ENCODE measurements at regions not wholly inside any gene's neighbourhood (a gene's known extent, or its start where the extent isn't known, plus 50 kb on each side); places are given as distances from the start of the nearest gene placed in this dataset.

DNA sequence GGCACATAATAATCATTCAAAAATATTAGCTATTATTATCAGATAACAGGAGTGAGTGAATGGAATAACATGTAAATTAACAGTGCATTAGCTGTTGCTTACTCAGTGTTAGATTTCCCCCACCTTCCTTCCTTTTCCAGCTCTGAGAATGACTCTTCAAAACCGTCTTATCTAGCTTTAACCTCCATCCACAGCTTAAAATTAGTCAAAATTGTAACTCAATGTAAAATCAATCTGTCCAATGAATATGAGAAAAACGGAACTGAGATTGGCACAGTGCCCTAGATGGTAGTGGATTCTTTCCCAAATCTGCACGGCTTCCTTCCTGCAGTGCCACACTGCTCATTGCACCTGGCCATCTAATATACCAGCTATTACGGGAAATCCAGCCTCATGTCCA, 156.8 kb upstream of the BDNF start:
- DNase-seq: no peak

DNA sequence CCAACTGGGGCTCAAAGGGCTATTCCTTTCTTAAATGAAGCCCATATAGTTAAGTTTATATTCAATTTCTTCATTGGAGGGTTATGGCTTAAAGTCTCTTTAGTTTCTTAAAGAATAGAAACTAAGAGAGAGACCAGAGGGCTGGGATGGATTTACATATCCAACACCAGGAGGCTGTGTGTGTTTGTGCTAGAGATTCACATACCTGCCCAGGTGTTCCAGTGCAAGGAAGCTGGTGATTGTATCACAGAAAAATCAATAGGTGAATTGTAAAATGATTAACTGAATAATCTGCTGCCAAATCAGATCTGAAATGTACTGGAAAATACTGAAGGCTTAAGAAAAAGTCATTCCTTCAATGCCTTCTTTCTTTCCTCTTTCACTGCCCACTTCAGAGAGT, 148.2 kb upstream of the BDNF start:
- no peak for DNase-seq

DNA sequence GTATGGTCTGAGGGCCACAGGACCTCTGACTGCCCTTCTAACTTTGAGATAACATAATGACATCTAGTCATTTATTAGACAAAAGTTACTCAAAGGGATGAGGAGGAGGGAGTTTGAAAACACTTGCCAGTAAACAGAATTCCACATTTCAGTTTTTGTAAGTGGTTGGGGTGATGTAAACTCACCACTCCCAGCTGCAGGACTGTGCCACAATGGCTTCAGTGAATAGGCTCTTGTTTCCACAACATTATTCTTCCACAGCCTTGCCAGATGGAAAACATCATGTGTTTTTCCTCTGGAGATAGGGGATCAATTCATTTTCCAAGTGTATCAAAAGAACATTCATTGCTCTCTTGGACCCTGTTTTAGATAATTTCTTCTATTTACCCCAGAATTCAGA, 147.2 kb upstream of the BDNF start:
- DNase-seq: no peak

DNA sequence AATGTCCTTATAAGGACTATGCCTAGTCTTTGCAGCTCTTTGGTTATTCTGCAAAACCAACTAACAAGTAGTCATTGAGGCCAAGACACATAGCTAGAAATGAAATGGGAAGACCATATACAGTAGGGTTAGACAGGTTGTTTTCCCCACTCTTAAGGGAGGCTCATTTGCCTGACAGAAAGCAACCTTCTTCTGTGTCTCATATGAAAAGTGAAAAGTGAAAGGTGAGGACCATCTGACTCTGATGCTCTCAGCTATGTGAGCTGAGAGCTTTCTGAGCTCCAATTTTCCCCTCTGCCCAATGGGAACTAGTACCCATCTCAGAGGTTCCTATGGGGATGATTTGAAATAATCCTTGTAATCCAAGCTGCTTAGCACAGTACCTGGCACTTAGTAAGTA, 142.0 kb upstream of the BDNF start:
- DNase-seq: no peak

DNA sequence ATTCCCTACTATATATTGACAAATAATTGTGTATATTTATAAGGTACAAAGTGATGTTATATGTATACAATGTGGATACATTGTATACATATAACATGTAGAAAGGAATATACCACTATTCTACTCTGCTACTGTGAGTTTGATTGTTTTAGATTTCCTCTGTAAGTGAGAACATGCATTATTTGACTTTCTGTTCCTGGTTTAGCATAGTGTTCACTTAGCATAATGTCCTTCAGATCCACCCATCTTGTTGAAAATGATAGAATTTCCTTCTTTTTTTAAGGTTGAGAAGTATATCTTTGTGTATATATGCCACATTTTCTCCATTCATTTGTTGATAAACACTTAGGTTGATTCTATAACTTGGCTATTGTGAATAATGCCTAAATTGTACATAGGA, 140.8 kb upstream of the BDNF start:
- DNase-seq: no peak

DNA sequence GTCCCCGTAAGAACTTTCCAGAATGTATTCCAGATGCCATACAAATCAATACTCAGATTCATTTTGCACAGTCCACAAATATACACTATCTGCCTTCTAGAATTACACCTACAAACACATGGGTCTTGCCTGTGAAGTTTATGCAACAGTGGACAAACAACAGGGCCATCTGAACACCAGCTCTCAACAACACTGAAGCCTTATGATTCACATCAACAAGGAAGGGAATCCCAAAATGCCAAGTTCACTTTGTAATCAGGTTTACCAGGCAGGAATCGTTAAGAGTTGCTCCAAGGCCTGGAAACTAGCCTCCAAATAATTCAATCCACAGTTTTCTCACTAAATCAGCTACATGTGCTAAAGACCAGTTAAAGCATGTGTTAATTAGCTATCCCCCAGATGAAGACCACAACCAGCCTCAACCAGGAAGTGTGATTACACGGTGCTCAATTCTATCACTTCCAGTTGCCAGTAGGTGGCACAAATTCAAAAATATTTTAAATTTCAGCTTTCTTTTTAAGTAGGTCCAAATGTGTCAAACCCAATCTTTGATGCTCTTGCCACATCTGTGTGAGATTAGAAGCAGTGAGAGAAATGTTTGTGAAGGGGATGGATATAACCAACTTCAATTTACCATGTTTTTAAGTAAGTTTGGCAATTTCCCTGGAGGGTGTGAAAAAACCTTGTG, 139.1 kb upstream of the BDNF start:
- DNase-seq: no peak

DNA sequence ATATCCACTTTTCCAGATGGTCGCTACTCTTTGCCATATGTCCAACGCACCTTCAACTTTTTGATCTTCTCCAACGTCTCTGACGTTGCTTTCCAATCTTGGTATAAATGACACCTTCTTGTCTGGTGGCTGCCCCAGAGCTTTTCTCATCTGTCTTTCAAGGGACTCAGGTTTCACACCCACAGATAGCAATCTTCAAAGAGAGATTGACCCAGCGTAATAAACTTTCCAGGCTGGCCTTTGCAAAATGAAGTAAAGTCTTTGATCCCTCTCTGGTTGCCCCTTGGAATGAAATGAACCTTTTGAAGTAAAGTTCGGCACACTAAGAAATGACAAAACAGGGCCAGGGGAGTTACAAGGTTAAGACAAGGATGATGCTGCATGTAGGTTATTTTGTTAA, 138.4 kb upstream of the BDNF start:
- no peak for DNase-seq

DNA sequence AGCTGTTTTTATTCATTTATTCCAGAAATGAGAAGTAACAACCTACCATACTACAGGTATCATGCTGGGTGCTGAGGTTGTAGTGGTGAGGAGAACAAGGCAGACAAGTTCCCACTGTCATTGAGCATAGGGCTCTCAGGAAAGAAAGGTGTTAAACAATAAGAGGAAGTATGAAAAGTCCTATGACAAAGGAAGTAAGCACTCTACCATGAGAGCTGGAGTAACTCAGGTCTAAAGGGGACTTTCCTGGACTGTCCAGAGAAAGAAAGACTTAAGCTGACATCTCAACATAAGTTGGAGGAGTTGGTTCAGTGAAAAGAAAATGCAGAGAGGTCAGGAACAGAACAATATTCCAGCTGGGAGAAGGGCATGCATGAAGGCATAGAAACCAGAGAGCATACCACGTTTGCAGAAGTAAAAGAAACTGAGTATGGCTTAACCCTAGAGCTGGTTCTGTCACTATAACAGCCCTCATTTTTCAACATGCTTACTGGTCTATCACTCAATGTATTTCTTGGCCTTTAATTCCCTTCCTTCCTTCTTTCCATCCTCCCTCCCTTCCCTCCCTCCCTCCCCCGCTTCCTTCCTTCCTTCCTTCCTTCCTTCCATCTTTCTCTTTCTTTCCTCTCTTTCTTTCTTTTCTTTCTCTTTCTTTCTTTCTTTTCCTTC, 137.8 kb upstream of the BDNF start:
- DNase-seq: no peak

DNA sequence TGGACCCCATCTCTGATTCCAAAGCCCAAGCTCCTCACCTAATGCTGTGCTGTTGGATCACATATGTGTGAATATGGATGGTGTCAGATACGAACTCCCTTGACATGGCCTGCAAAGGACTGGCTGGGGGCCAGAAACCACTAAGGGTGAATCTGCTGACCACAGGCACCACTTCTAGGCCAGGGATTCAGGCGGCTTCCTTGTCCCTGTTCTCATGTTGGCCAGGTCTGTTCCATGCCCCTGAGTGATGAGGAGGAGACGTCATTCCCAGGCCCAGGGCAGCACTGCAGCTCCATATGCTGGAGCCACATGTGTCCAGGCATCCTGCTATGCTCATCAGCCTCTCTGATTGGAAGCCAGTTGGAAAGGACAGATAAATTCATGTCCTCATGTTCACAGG, 130.0 kb upstream of the BDNF start:
- DNase-seq: no peak

DNA sequence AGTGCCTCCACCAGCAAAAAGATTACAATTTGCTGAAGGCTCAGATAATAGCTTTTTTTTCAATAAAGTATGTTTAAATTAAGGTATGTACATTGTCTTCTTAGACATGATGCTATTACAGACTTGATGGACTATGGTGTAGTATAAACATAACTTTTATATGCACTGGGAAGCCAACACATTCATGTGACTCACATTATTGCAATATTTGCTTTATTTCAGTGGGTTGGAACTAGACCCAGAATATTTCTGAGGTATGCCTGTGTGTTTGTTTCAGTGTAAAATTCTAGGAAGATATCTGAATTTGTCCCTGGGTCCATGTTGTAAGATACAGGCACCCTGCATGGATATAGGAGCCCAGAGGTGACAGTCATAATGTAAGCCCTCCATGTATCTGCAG, 120.0 kb upstream of the BDNF start:
- no peak for DNase-seq

DNA sequence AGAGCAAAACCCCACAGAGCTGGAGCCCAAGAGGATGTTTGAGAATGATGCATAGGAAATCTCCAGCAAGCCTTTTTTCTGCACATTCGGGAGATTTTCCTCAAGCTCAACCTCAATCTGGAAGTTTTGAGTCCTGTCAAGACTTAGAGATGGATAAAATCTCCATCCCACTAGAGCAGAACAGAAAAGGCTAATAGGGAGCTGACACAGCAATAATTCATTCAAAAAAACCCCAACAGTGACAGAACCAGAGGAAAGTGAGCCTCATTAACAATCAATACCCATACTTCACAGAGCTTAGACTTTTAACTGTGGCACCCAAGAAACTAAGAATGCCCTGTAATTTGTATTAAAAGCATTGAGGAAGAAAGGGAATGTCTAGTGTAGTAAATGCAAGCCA, 115.9 kb upstream of the BDNF start:
- no peak for DNase-seq

DNA sequence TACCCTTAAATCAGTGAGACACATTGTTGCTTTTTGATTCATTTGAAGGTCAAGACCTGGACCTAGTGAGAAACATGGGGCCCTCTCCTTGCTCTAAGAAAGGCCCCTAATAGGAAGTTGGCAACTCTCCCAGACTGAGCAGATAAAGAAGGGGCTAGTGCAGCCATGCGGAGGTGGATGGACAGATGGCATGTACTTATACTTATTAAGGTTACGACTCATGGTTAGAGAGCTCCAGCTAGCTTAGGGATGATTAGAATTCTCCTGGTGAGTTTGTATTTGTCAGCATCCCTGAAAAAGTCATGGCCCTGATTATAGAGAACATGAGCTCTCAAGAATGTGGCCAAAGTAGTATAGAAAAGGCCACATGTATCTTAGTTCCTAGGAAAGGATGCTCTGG, 112.1 kb upstream of the BDNF start:
- no peak for DNase-seq

DNA sequence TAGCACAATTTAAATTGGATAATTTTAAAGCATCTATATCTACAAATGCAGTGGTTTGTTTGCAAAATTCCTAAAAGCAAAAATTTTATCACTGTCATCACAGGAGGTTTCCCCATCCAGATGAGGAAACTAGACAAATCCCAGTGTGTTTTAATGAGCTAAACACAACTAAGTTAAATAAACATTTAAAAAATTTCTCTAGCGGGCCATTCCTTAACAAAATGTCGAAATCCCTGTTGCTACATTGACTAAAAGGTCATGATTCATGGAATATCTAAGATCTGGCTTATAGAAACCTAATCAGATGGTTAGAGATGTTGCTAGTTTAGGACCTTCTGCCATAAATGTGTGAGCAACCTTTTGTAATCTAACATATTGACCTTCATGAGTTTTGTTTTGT, 107.3 kb upstream of the BDNF start:
- no peak for DNase-seq

DNA sequence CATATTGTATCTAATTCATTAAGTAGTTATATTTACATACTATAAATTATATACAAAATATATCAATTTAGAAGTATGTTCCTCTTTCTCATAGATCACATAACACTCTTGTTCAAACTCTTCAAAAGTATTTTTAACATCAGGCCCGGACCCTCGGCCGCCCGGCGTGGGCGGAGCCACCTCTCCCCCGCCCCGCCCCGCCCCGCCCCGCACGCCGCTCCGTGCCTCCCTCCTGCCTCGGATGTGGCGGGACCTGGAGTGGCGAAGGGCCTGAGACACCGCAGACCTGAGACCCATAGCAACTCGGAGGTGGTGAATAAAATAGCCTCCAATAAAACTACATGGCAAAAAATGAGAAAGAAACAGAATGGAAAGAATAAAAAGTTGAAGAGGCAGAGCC, 105.9 kb upstream of the BDNF start:
- no peak for DNase-seq

DNA sequence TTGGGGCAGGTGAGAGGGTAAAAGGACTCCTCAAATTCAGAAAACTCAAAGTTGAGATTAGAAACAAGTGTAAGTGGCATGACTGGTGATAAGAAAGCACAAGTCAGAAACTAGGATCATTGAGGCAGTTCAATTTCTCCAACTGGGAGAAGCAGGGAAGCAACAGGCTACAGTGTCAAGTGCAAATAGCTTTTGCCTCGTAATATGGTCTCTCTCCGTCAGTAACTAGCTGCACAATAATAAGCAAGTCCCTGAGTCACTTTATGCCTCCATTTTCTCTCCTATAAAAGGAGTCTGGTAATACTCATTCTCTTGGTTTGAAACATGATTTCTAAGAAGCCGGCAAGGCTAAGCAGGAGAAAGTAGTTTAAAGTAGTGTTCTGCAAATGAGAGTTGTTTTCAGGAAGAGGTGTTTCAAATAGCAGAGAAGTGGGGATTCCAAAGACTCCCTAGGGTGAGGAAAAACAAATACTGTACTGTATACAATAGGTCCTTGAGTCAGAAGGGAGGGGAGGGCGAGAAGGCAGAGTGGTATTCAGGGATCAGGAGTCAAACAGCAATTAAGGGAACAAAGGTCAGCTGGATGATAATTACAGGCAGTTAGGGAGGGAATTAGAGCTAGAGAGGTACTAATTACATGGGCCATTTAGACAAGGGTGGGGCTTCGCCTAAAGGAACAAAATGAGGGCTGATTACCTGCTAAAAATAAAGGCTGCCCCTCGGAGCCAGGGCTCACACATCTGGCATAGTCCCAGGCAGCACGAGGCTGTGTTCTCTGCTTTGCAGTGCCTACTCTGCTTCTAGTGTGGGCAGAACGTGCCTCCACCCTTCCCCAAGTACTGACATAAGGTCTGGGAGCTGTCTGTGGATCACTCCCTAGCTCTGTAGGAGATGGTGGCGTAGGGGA, 96.0 kb upstream of the BDNF start:
- DNase-seq: peak; percentile 34

DNA sequence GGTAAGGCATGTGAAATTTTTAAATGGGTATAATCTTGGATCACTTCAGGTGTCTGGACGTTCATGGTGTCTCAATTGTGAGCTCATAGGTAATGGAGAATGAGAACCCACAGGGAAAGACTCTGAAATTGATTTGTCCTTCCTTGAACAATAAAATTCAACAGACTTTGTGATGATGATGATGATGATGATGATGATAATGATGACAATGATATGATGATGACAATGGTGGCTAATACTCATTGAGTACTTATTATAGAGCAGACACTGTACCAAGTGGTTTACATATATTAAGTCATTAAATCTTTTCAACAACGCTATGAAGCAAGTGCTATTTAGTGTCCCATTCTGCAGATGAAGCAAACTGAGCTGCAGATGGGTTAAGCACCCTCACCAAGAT, 86.6 kb upstream of the BDNF start:
- DNase-seq: no peak

DNA sequence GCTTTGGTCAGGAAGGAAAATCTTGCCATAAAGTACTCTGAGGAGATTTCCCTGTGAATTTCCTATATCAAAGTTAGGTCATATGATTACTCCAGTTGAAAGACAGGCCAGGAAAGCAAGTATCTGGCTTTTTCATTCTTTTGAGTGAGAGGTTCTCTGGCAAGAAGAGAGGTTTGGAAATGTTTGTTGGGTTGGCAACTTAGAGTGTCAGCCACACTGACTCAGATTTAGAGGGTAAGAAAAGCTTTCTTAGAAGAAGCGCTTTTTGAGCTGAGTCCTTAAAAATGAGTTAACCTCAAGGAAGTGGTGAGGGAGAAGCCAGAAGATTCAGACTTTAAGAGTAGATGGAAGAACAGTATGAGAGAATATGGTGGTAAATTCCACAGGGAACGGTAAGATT, 86.1 kb upstream of the BDNF start:
- no peak for DNase-seq

DNA sequence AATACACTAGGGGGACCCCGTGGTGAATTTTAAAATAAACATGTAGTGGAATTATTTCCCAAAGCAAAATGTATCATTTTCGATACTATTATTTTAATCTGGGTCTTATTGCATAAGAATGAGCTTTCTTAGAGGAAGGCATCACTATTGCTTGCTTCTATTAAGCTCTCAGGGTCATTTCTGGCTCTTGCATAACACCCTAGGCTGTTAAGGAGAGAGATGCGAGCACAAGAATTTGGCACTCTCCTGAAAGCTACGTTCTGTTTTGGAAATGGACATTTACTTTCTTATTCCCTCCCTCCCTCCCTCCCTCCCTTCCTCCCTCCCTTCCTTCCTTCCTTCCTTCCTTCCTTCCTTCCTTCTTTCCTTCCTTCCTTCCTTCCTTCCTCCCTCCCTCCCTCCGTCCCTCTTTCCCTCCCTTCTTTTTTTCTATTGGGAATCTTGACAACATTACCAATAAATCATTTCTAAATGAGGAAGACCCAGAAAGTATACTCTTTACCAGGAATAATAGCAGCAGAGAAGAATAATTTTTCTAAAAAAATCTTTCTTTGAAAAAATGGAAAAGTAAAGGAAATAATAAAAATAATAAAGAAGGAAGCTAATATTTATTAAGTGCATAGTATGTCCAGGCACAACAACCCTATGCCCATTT, 83.6 kb upstream of the BDNF start:
- DNase-seq: no peak

DNA sequence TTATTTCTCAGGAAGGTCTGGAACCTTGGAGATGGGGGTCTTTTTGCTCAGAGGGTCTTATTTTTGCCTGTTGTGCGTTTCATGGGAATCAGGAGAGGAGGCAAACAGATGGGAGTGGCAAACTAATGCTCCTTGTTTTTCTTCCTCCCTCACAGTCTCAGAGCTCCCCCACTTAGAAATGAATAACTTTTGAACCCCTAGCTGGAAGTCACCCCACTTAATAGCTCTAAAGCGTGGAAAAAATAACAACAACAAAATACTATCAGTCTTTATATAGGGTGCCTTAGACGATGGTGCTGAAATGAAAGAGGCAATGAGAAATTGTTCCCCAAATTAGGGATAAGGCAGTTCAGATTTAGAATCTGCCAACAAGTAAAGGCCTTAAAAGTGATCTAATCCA, 76.8 kb upstream of the BDNF start:
- DNase-seq: no peak

DNA sequence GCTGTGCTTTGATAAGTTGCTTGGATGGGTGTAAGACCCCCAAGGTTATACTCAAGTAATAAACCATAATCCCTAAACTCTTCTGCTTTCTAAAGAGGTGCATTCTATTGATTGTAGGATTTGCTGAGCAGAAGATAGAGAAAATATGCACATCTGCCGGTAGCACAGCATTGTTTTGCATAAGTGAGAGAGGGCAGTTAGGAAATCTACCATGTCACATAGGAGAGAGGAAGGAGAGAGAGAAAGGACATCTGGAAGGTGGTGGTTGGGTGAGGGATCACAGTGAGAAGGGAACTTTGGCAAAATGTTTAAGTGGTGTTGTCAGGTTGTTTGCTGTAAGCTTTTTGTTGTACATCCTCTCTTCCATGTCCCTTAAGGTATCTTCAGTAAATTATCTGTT, 73.6 kb upstream of the BDNF start:
- DNase-seq: no peak

DNA sequence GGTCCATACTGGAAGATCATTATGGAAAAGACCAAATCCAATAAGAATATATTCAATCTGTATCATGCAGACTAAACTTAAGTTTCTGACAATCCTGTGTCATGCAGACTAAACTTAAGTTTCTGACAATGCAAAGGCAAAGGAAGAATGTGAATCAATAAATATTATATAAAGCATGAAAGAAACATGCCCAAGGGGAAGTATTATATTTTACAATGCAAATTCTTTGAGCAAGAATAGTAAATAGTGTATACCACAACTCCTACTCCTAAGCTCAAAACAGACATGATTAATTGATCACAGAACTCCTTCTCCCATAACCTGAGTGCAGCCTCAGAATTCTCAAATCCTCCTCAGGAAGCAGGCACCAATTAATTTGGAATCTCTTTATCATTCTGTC, 71.3 kb upstream of the BDNF start:
- no peak for DNase-seq

DNA sequence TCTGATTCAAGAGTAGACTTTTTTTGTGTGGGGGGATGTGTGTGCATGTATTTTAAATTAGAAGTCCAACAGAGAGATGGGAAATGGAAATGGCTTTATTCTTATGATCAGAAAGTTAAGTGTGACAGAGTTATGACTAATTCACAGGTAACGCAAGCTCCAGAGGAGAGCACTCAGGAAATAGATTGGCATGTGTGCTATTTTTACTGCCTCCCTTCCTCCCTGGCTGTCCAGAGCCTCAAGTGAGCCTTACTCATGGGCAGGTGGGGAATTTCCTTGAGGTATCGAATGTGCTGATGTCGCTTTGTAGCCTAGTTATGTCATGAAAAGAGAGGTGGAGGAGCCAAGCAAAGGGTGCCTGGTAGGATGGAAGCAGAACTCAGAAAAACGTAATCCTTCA, 70.3 kb upstream of the BDNF start:
- no peak for DNase-seq

DNA sequence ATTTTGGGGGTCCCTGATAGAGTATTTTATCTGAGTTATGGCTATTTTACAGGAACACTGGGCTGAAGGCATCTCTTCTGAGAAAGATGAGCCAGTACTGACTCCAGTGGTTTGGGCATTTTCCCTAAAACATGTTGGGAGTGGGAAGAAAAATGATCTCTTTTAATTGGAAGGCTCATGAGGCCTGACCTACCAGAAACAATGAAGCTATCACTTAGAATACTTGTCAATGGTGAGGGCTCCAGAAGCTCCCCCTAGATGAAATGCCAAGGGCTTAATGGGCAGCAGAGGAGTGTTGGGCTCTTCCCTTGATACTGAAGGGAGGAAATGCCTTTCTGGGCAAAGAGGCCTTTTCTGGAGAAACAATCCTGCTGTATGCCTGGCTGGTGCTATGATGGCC, 63.5 kb upstream of the BDNF start:
- no peak for DNase-seq

DNA sequence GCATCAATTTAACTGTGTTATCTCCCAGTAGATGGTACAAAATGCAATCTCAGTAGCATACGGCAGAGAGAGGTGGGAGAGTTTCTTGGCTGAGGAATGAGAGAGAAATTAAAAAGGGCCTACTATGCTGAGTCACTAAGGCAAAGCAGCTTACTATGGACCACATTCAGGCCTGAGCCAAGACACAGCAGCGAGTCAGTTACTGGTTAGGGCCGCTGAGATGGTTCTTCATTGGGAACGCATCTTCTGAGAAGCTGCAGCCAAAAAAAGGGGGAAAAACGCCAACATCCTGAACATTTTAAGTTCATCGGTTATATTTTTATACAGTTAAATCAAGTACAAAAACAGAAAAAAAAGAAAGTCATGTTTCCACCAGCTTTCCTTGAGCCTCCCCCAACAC, 61.1 kb upstream of the BDNF start:
- DNase-seq: no peak
